HEK293 (cell line): ENCODE measurements at regions not wholly inside any gene's neighbourhood (a gene's known extent, or its start where the extent isn't known, plus 50 kb on each side); places are given as distances from the start of the nearest gene placed in this dataset.

Experiments used
- MEIS1 ChIP-seq: sonication (generic); formaldehyde crosslinking; IDR thresholded peaks from 2 replicates; pipeline ENCODE4 v1.8.1; 2022; ENCODE audit warnings: missing genetic modification reagents, mild to moderate bottlenecking, borderline replicate concordance
- ZNF610 ChIP-seq: fragments of 450-650 bp; formaldehyde crosslinking; IDR thresholded peaks from 2 replicates; pipeline ENCODE4 v1.5.1; 2016; ENCODE audit warnings: missing biosample characterization, missing genetic modification characterization, borderline replicate concordance

- TF ChIP-seq ZNF610 (tag by site-specific recombination) (no peak), MEIS1 (CRISPR knock-in tag) (no peak)
Measured at GRCh38 chr1:29845910-29846309, 609.6 kb downstream of the PTPRU start.
